Glutamatergic neuron (in vitro differentiated cells): ENCODE measurements at regions not wholly inside any gene's neighbourhood (a gene's known extent, or its start where the extent isn't known, plus 50 kb on each side); places are given as distances from the start of the nearest gene placed in this dataset.
"Not testable (repeated sequence)": the region's sequence is repeated elsewhere in the genome, so short reads cannot be mapped to it uniquely, and the experiment has no call there.

Experiments used
- DNase-seq: peaks from one replicate; pipeline ENCODE4 v3.0.0; 2022
- H3K27ac Mint-ChIP-seq: one replicate; pipeline ENCODE4 v1.8.0; 2020; ENCODE audit warnings: mild to moderate bottlenecking, mixed read lengths, inconsistent platforms; ENCODE audit not compliant: unreplicated experiment
- H3K27me3 Mint-ChIP-seq: one replicate; pipeline ENCODE4 v1.8.0; 2020; ENCODE audit warnings: mild to moderate bottlenecking, moderate library complexity, mixed read lengths, inconsistent platforms; ENCODE audit not compliant: unreplicated experiment
- H3K36me3 Mint-ChIP-seq: one replicate; pipeline ENCODE4 v1.8.0; 2020; ENCODE audit warnings: mild to moderate bottlenecking, mixed read lengths, inconsistent platforms; ENCODE audit not compliant: unreplicated experiment
- H3K4me1 Mint-ChIP-seq: one replicate; pipeline ENCODE4 v1.8.0; 2020; ENCODE audit warnings: mild to moderate bottlenecking, low read depth, mixed read lengths, inconsistent platforms; ENCODE audit not compliant: unreplicated experiment
- H3K4me3 Mint-ChIP-seq: one replicate; pipeline ENCODE4 v1.8.0; 2020; ENCODE audit warnings: mild to moderate bottlenecking, mixed read lengths, inconsistent platforms; ENCODE audit not compliant: unreplicated experiment
- H3K9me3 Mint-ChIP-seq: one replicate; pipeline ENCODE4 v1.8.0; 2020; ENCODE audit warnings: mild to moderate bottlenecking, moderate library complexity, mixed read lengths, inconsistent platforms; ENCODE audit not compliant: unreplicated experiment
- CTCF ChIP-seq: fragments of 200-600 bp; sonication (generic); IDR thresholded peaks from one replicate; pipeline ENCODE4 v1.5.0; 2021; ENCODE audit not compliant: partially characterized antibody, unreplicated experiment

GRCh38 chr1:189117072-189117770, 1360.4 kb downstream of the BRINP3 start:
- no peak overlapping the region for H3K4me3 Mint-ChIP-seq

GRCh38 chr1:189121941-189122340, 1355.7 kb downstream of the BRINP3 start:
- Mint-ChIP-seq H3K27me3 (no peaks in the 10 kb centered on the region), H3K27ac (no peak overlapping the region), H3K4me3 (no peak overlapping the region), H3K9me3 (no peaks in the 10 kb centered on the region), H3K36me3 (no peaks in the 10 kb centered on the region), H3K4me1 (no peaks in the 10 kb centered on the region)
- no peak for DNase-seq
- no peak for TF ChIP-seq CTCF

More at GRCh38 chr1:189117072-189117770, 1360.4 kb downstream of the BRINP3 start:
- DNase-seq, result no peak
- no peaks in the 10 kb centered on the region for H3K36me3 Mint-ChIP-seq
- no peak overlapping the region for H3K27ac Mint-ChIP-seq
- H3K27me3 Mint-ChIP-seq, result no peaks in the 10 kb centered on the region
- no peaks in the 10 kb centered on the region for H3K4me1 Mint-ChIP-seq
- no peak for TF ChIP-seq CTCF
- no peaks in the 10 kb centered on the region for H3K9me3 Mint-ChIP-seq

GRCh38 chr1:189125694-189126093, 1352.0 kb downstream of the BRINP3 start:
- Mint-ChIP-seq H3K27me3 (no peaks in the 10 kb centered on the region), H3K27ac (no peak overlapping the region), H3K9me3 (no peaks in the 10 kb centered on the region), H3K4me3 (no peak overlapping the region), H3K4me1 (no peaks in the 10 kb centered on the region), H3K36me3 (no peaks in the 10 kb centered on the region)
- no peak for TF ChIP-seq CTCF
- DNase-seq, result no peak

- no peak for TF ChIP-seq CTCF
- H3K4me1 Mint-ChIP-seq, result no peaks in the 10 kb centered on the region
- no peaks in the 10 kb centered on the region for H3K36me3 Mint-ChIP-seq
- H3K9me3 Mint-ChIP-seq, result no peaks in the 10 kb centered on the region
- H3K27me3 Mint-ChIP-seq, result no peaks in the 10 kb centered on the region
- no peak for DNase-seq
- no peak overlapping the region for H3K4me3 Mint-ChIP-seq
- H3K27ac Mint-ChIP-seq, result no peak overlapping the region
Observed at GRCh38 chr1:189131576-189131975, 1346.1 kb downstream of the BRINP3 start.

GRCh38 chr1:189139748-189140147, 1337.9 kb downstream of the BRINP3 start:
- not testable (repeated sequence) for H3K4me3 Mint-ChIP-seq, DNase-seq, H3K27ac Mint-ChIP-seq

GRCh38 chr1:189141056-189141455, 1336.6 kb downstream of the BRINP3 start:
- Mint-ChIP-seq H3K27ac (no peak overlapping the region), H3K36me3 (no peaks in the 10 kb centered on the region), H3K27me3 (peaks cover 2% of the 10 kb centered on the region), H3K4me1 (peaks cover 4% of the 10 kb centered on the region), H3K9me3 (peaks cover 8% of the 10 kb centered on the region), H3K4me3 (no peak overlapping the region)
- no peak for TF ChIP-seq CTCF
- no peak for DNase-seq

More at GRCh38 chr1:189139748-189140147, 1337.9 kb downstream of the BRINP3 start:
- not testable (repeated sequence) for H3K9me3 Mint-ChIP-seq, H3K27me3 Mint-ChIP-seq, H3K36me3 Mint-ChIP-seq, H3K4me1 Mint-ChIP-seq
